Brain microvascular endothelial cell (primary cell): ENCODE measurements at regions not wholly inside any gene's neighbourhood (a gene's known extent, or its start where the extent isn't known, plus 50 kb on each side); places are given as distances from the start of the nearest gene placed in this dataset.

Source experiments
- DNase-seq: peaks from one replicate; pipeline ENCODE4 v3.0.0-alpha.2; 2020
- H3K27ac ChIP-seq: fragments of 250-450 bp; sonication (Bioruptor Pico); 2 replicates; pipeline ENCODE4 v1.5.1; 2020; ENCODE audit warnings: mild to moderate bottlenecking, moderate library complexity
- H3K27me3 ChIP-seq: fragments of 250-450 bp; sonication (Bioruptor Pico); replicated peaks from 2 replicates; pipeline ENCODE4 v1.5.1; 2020; ENCODE audit warnings: mild to moderate bottlenecking
- H3K36me3 ChIP-seq: fragments of 250-450 bp; sonication (Bioruptor Pico); replicated peaks from 2 replicates; pipeline ENCODE4 v1.5.1; 2020; ENCODE audit warnings: mild to moderate bottlenecking
- H3K4me3 ChIP-seq: 2 replicates; pipeline ENCODE4 v1.5.1; 2011; ENCODE audit warnings: low read depth, mild to moderate bottlenecking, control low read depth, low read length, moderate library complexity
- in situ Hi-C: cut with HindIII; loops from 2 replicates; pipeline ENCODE4 v1.10.0; 2017; ENCODE audit warnings: low sequenced_read_pairs, low pct_ligation_motif_present
- TF ChIP-seq, protein P1 (sequence below): IDR thresholded peaks from 2 replicates; pipeline ENCODE4 v1.5.1; 2011; ENCODE audit warnings: low read depth, mild to moderate bottlenecking, moderate library complexity, low read length, control low read depth, inconsistent platforms; ENCODE audit errors: missing control alignments

DNA sequence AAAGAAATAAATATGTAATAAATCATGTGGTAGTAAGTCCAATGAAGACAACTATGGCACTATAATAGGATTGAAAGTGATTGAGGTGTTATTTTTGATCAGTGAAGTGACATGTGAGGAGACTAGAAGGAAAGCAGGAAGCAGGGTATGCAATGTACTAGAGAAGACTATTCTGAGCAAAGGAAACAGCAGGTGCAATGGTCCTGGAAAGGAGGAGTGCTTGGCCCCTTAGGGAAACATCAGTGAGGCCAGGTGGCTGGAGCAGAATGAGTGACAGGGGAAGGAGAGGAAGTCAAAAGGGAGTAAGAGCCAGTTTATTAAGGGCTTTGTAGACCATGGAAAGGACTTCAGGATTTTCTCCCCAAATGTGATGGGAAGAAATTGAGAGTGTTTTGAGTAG is 207.6 kb upstream of the HCCS start:
- no peak overlapping the region for H3K4me3 ChIP-seq
- in situ Hi-C loops, result no loop called here
- no peaks in the 10 kb centered on the region for H3K27me3 ChIP-seq
- no peaks in the 10 kb centered on the region for H3K36me3 ChIP-seq
- no peak overlapping the region for H3K27ac ChIP-seq
- TF ChIP-seq, protein P1, sequence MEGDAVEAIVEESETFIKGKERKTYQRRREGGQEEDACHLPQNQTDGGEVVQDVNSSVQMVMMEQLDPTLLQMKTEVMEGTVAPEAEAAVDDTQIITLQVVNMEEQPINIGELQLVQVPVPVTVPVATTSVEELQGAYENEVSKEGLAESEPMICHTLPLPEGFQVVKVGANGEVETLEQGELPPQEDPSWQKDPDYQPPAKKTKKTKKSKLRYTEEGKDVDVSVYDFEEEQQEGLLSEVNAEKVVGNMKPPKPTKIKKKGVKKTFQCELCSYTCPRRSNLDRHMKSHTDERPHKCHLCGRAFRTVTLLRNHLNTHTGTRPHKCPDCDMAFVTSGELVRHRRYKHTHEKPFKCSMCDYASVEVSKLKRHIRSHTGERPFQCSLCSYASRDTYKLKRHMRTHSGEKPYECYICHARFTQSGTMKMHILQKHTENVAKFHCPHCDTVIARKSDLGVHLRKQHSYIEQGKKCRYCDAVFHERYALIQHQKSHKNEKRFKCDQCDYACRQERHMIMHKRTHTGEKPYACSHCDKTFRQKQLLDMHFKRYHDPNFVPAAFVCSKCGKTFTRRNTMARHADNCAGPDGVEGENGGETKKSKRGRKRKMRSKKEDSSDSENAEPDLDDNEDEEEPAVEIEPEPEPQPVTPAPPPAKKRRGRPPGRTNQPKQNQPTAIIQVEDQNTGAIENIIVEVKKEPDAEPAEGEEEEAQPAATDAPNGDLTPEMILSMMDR, result no peak
- DNase-seq, result no peak

DNA sequence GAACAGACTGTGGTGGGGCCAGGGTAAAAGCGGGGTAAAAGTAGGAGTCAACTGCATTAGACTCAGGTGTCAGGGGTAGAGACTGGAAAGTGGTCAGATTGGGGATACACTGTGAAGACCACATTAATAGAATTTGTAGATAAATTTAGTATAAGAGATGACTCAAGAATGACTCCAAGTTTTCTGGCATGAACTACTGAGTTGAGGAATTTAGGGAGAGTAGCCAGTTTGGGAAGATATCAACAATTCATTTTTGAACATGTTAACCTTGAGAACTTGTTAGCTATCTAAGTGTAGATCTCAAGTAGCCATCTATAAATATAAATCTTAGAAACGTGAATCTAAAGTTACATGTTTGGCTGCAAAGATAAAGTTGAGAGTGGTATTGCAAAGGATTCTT is 206.9 kb upstream of the HCCS start:
- in situ Hi-C loops, result no loop called here
- DNase-seq, result no peak
- H3K4me3 ChIP-seq, result no peak overlapping the region
- H3K27me3 ChIP-seq, result no peaks in the 10 kb centered on the region
- TF ChIP-seq, protein P1, result no peak
- H3K36me3 ChIP-seq, result no peaks in the 10 kb centered on the region
- H3K27ac ChIP-seq, result no peak overlapping the region

GRCh38 chrX:10906866-10907265 is 204.3 kb upstream of the HCCS start:
- TF ChIP-seq, protein P1, result no peak
- Histone ChIP-seq H3K27me3 (no peaks in the 10 kb centered on the region), H3K4me3 (no peak overlapping the region), H3K36me3 (no peaks in the 10 kb centered on the region), H3K27ac (no peak overlapping the region)
- in situ Hi-C loops, result no loop called here
- DNase-seq, result no peak

DNA sequence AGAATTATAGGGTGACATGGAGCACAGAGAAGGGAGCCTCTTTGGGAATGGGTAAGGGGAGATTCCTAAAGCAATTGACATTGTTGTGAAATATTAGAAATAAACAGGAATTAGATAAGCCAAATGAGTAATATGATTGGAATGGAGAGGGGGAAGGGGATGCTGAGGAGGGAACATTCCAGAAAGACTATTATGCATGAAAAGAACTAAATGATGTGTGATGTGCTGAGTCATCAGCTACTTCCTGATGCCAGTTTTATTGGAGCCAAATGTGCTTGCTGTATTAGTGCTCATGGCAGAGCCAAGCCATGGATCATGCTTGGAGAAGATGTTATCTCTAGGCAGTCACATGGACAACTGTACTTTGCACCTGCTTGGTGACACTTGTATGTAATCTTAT is 189.0 kb upstream of the HCCS start:
- H3K4me3 ChIP-seq, result no peak overlapping the region
- no peak overlapping the region for H3K27ac ChIP-seq
- in situ Hi-C loops, result no loop called here
- peak; percentile 72 for DNase-seq
- TF ChIP-seq, protein P1, result no peak
- no peaks in the 10 kb centered on the region for H3K27me3 ChIP-seq
- no peaks in the 10 kb centered on the region for H3K36me3 ChIP-seq

- no peak overlapping the region for H3K4me3 ChIP-seq
- TF ChIP-seq, protein P1, result no peak
- no peaks in the 10 kb centered on the region for H3K27me3 ChIP-seq
- no peak overlapping the region for H3K27ac ChIP-seq
- H3K36me3 ChIP-seq, result no peaks in the 10 kb centered on the region
- DNase-seq, result no peak
- in situ Hi-C loops, result no loop called here
Observed at GRCh38 chrX:10922835-10923234, 188.3 kb upstream of the HCCS start.

DNA sequence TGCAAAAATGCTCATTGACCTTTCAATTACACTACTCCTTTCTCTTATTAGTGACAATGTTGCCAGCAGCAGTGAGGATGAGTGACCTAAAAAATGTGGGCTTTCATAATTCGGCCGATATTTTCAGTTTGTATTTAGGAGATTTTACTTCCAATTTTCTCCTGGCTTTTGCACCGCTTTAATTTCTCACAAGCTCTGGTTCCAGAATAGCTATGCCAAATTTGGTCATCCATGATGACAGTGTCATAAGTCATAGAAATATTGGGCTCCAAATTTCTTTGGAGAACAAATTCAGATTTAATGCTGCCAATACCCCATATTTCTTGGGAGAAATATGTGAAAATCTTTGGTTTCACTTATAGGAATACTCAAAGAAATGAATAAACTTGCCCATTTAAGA is 187.7 kb upstream of the HCCS start:
- TF ChIP-seq, protein P1, result no peak
- Histone ChIP-seq H3K27me3 (no peaks in the 10 kb centered on the region), H3K27ac (no peak overlapping the region), H3K36me3 (no peaks in the 10 kb centered on the region), H3K4me3 (no peak overlapping the region)
- in situ Hi-C loops, result no loop called here
- DNase-seq, result no peak
